SK-N-SH (cell line): ENCODE measurements at regions not wholly inside any gene's neighbourhood (a gene's known extent, or its start where the extent isn't known, plus 50 kb on each side); places are given as distances from the start of the nearest gene placed in this dataset.

ENCODE experiments used
- CTCF ChIP-seq: fragments of 200-600 bp; sonication (generic); IDR thresholded peaks from 2 replicates; pipeline ENCODE4 v1.6.1; 2017; ENCODE audit warnings: antibody characterized with exemption, mild to moderate bottlenecking, moderate library complexity
- EZH2phosphoT487 ChIP-seq: fragments of 200-600 bp; sonication (generic); IDR thresholded peaks from 2 replicates; pipeline ENCODE4 v1.6.1; 2017; ENCODE audit warnings: low read depth, mixed run types, mild to moderate bottlenecking, antibody characterized with exemption, moderate library complexity, borderline replicate concordance
- GATA2 ChIP-seq: sonication (generic); formaldehyde crosslinking; IDR thresholded peaks from 2 replicates; pipeline ENCODE4 v1.5.0; 2020; ENCODE audit warnings: mild to moderate bottlenecking, missing genetic modification reagents
- MAX ChIP-seq: IDR thresholded peaks from 2 replicates; pipeline ENCODE4 v1.4.0; 2012; ENCODE audit warnings: low read depth
- POLR2AphosphoS5 ChIP-seq: IDR thresholded peaks from 2 replicates; pipeline ENCODE4 v1.6.1; 2012; ENCODE audit warnings: low read depth, low read length
- RAD21 ChIP-seq: IDR thresholded peaks from 2 replicates; pipeline ENCODE4 v1.6.1; 2012; ENCODE audit warnings: mild to moderate bottlenecking, low read length
- REST ChIP-seq: IDR thresholded peaks from 2 replicates; pipeline ENCODE4 v1.6.1; 2012; ENCODE audit warnings: mild to moderate bottlenecking, low read depth, low read length, moderate library complexity
- RFX5 ChIP-seq: IDR thresholded peaks from 2 replicates; pipeline ENCODE4 v1.6.1; 2012; ENCODE audit warnings: mild to moderate bottlenecking, improper control_type of control experiment, low read length
- RXRA ChIP-seq: IDR thresholded peaks from 2 replicates; pipeline ENCODE4 v1.4.0; 2012; ENCODE audit warnings: low read depth, mild to moderate bottlenecking, borderline replicate concordance
- USF1 ChIP-seq: IDR thresholded peaks from 2 replicates; pipeline ENCODE4 v1.4.0; 2012; ENCODE audit warnings: low read depth, borderline replicate concordance
- USF2 ChIP-seq: fragments of 150-350 bp; IDR thresholded peaks from 2 replicates; pipeline ENCODE4 v1.6.1; 2017; ENCODE audit warnings: antibody characterized with exemption, low read length, low read depth, borderline replicate concordance

- no peak for TF ChIP-seq EZH2phosphoT487
- TF ChIP-seq RFX5: no peak
- no peak for TF ChIP-seq CTCF
- no peak for TF ChIP-seq GATA2
- no peak for TF ChIP-seq RXRA
- TF ChIP-seq REST: no peak
- no peak for TF ChIP-seq MAX
- TF ChIP-seq USF1: no peak
- no peak for TF ChIP-seq POLR2AphosphoS5
- no peak for TF ChIP-seq USF2
- TF ChIP-seq RAD21: no peak
Measured at GRCh38 chr3:127038466-127038865, 55.6 kb downstream of the PLXNA1 start.
